Upper lobe of left lung (tissue), 4 donors: ENCODE measurements at regions not wholly inside any gene's neighbourhood (a gene's known extent, or its start where the extent isn't known, plus 50 kb on each side); places are given as distances from the start of the nearest gene placed in this dataset.

Experiments
- CTCF ChIP-seq, 6 experiments: fragments of 450-650 bp in 4 of 6; fragments of 200-600 bp in 2 of 6; sonication (generic) in 2 of 6; IDR thresholded peaks; one replicate each; pipeline ENCODE4 v1.5.1; 2016 to 2019; ENCODE audit warnings: antibody characterized with exemption in 6 of 6
- EP300 ChIP-seq, 4 donors: sonication (generic); formaldehyde crosslinking; IDR thresholded peaks; one replicate each; pipeline ENCODE4 v1.5.1; 2017; ENCODE audit warnings: antibody characterized with exemption in 4 of 4, control low read depth in 2 of 4
- POLR2A ChIP-seq, 4 donors: fragments of 450-650 bp; IDR thresholded peaks; one replicate each; pipeline ENCODE4 v1.5.1; 2016 to 2017; ENCODE audit warnings: antibody characterized with exemption in 4 of 4, mild to moderate bottlenecking in 2 of 4

GRCh38 chr14:36390718-36391117 is 70.3 kb upstream of the MBIP start:
- TF ChIP-seq EP300 (IDR thresholded peaks at IDR 0.05): no peak
- no peak for TF ChIP-seq CTCF (IDR thresholded peaks at IDR 0.05)
- no peak for TF ChIP-seq POLR2A (IDR thresholded peaks at IDR 0.05)
